GM20000 (cell line): ENCODE measurements at regions not wholly inside any gene's neighbourhood (a gene's known extent, or its start where the extent isn't known, plus 50 kb on each side); places are given as distances from the start of the nearest gene placed in this dataset.

Source experiments
- DNase-seq: peaks from one replicate; pipeline ENCODE4 v3.0.0; 2012; ENCODE audit warnings: low spot score
- CTCF ChIP-seq: IDR thresholded peaks from 2 replicates; pipeline ENCODE4 v1.5.1; 2012; ENCODE audit warnings: mild to moderate bottlenecking, control low read depth; ENCODE audit errors: extremely low read depth, missing control alignments

- DNase-seq, result no peak
- TF ChIP-seq CTCF, result no peak
These were observed 369.2 kb downstream of the CCER1 start for GRCh38 chr12:90585640-90586304.

- no peak for TF ChIP-seq CTCF
- DNase-seq, result no peak
These were observed 378.3 kb downstream of the CCER1 start for GRCh38 chr12:90576707-90577106.

GRCh38 chr12:90575995-90576394 is 379.0 kb downstream of the CCER1 start:
- TF ChIP-seq CTCF, result no peak
- DNase-seq, result no peak

GRCh38 chr12:90574676-90575075 is 380.3 kb downstream of the CCER1 start:
- no peak for TF ChIP-seq CTCF
- no peak for DNase-seq

GRCh38 chr12:90572778-90573177 is 382.2 kb downstream of the CCER1 start:
- DNase-seq, result no peak
- TF ChIP-seq CTCF, result no peak

GRCh38 chr12:90569685-90570084 is 385.3 kb downstream of the CCER1 start:
- TF ChIP-seq CTCF, result no peak
- DNase-seq, result no peak

- no peak for DNase-seq
- no peak for TF ChIP-seq CTCF
These were observed 392.3 kb downstream of the CCER1 start for GRCh38 chr12:90562671-90563070.
